SK-N-SH treated with all-trans-retinoic acid at 6 μM for 48 hours (cell line): ENCODE measurements at regions not wholly inside any gene's neighbourhood (a gene's known extent, or its start where the extent isn't known, plus 50 kb on each side); places are given as distances from the start of the nearest gene placed in this dataset.

Source experiments
- ATAC-seq: fragments of 200-7000 bp; cut with Tn5 transposase; 3 replicates; pipeline ENCODE4 v1.9.1; 2020; ENCODE audit warnings: mild to moderate bottlenecking, moderate library complexity
- ARNTL ChIP-seq: fragments of 450-650 bp; formaldehyde crosslinking; IDR thresholded peaks from 2 replicates; pipeline ENCODE4 v1.5.0; 2020; ENCODE audit warnings: low read depth, mild to moderate bottlenecking, moderate library complexity, borderline replicate concordance
- BACH2 ChIP-seq: fragments of 250-450 bp; sonication (Bioruptor Pico); IDR thresholded peaks from 2 replicates; pipeline ENCODE4 v1.9.0; 2021; ENCODE audit warnings: mild to moderate bottlenecking, borderline replicate concordance
- CREB5 ChIP-seq: fragments of 250-450 bp; sonication (Bioruptor Pico); IDR thresholded peaks from 2 replicates; pipeline ENCODE4 v1.5.1; 2020; ENCODE audit warnings: low read depth, mild to moderate bottlenecking, moderate library complexity
- CSDC2 ChIP-seq: fragments of 250-450 bp; sonication (Bioruptor Pico); IDR thresholded peaks from 2 replicates; pipeline ENCODE4 v1.5.0; 2020; ENCODE audit warnings: mild to moderate bottlenecking, moderate library complexity
- CSRNP3 ChIP-seq: fragments of 250-450 bp; sonication (Bioruptor Pico); IDR thresholded peaks from 2 replicates; pipeline ENCODE4 v1.5.1; 2021; ENCODE audit warnings: mild to moderate bottlenecking, moderate library complexity
- ESRRG ChIP-seq: fragments of 250-450 bp; sonication (Bioruptor Pico); IDR thresholded peaks from 2 replicates; pipeline ENCODE4 v1.6.1; 2021; ENCODE audit warnings: mild to moderate bottlenecking
- OSR1 ChIP-seq: fragments of 250-450 bp; sonication (Bioruptor Pico); IDR thresholded peaks from 2 replicates; pipeline ENCODE4 v1.8.0; 2022; ENCODE audit warnings: moderate library complexity, mild to moderate bottlenecking, inconsistent platforms
- PATZ1 ChIP-seq: fragments of 250-450 bp; sonication (Bioruptor Pico); IDR thresholded peaks from 2 replicates; pipeline ENCODE4 v1.8.0; 2020; ENCODE audit warnings: mild to moderate bottlenecking, moderate library complexity, borderline replicate concordance
- POU6F1 ChIP-seq: fragments of 250-450 bp; sonication (Bioruptor Pico); IDR thresholded peaks from 2 replicates; pipeline ENCODE4 v1.8.0; 2021; ENCODE audit warnings: low read depth, mild to moderate bottlenecking, moderate library complexity, borderline replicate concordance
- PPARA ChIP-seq: fragments of 250-450 bp; sonication (Bioruptor Pico); IDR thresholded peaks from 2 replicates; pipeline ENCODE4 v1.5.0; 2020; ENCODE audit warnings: mild to moderate bottlenecking, borderline replicate concordance
- RARB ChIP-seq: fragments of 250-450 bp; sonication (Bioruptor Pico); IDR thresholded peaks from 2 replicates; pipeline ENCODE4 v1.8.0; 2021; ENCODE audit warnings: mild to moderate bottlenecking, moderate library complexity
- SNAI2 ChIP-seq: fragments of 250-450 bp; sonication (Bioruptor Pico); IDR thresholded peaks from 2 replicates; pipeline ENCODE4 v1.5.0; 2020; ENCODE audit warnings: mild to moderate bottlenecking, moderate library complexity
- TCF4 ChIP-seq: fragments of 250-450 bp; sonication (Bioruptor Pico); IDR thresholded peaks from 2 replicates; pipeline ENCODE4 v1.8.0; 2021; ENCODE audit warnings: mild to moderate bottlenecking, moderate library complexity, borderline replicate concordance
- TOX ChIP-seq: fragments of 250-450 bp; sonication (Bioruptor Pico); IDR thresholded peaks from 2 replicates; pipeline ENCODE4 v1.8.0; 2021; ENCODE audit warnings: mild to moderate bottlenecking, moderate library complexity, borderline replicate concordance
- TSHZ2 ChIP-seq: fragments of 250-450 bp; sonication (Bioruptor Pico); IDR thresholded peaks from 2 replicates; pipeline ENCODE4 v1.5.0; 2020; ENCODE audit warnings: mild to moderate bottlenecking, moderate library complexity
- ZC3H10 ChIP-seq: fragments of 250-450 bp; sonication (Bioruptor Pico); IDR thresholded peaks from 2 replicates; pipeline ENCODE4 v1.5.1; 2021; ENCODE audit warnings: mild to moderate bottlenecking, moderate library complexity
- ZFP30 ChIP-seq: fragments of 450-650 bp; formaldehyde crosslinking; IDR thresholded peaks from 2 replicates; pipeline ENCODE4 v1.5.0; 2022; ENCODE audit warnings: mild to moderate bottlenecking, moderate library complexity
- ZNF565 ChIP-seq: fragments of 450-650 bp; formaldehyde crosslinking; conservative IDR thresholded peaks from 2 replicates; pipeline ENCODE4 v1.5.0; 2020; ENCODE audit warnings: low read depth, mild to moderate bottlenecking, moderate library complexity
- ZNF70 ChIP-seq: fragments of 450-650 bp; formaldehyde crosslinking; IDR thresholded peaks from 2 replicates; pipeline ENCODE4 v1.5.0; 2020; ENCODE audit warnings: mild to moderate bottlenecking, moderate library complexity
- ZNF8 ChIP-seq: fragments of 450-650 bp; formaldehyde crosslinking; IDR thresholded peaks from 2 replicates; pipeline ENCODE4 v1.5.0; 2020; ENCODE audit warnings: mild to moderate bottlenecking, moderate library complexity

GRCh38 chr15:75126864-75127580 lies 74.7 kb upstream of the C15orf39 start:
- TF ChIP-seq ZNF70 (CRISPR knock-in tag) (no peak), PPARA (CRISPR knock-in tag) (no peak), ZNF565 (no peak)
- ATAC-seq = no peak

GRCh38 chr15:75129788-75130187 lies 71.9 kb upstream of the C15orf39 start:
- ATAC-seq = no peak
- no peak for TF ChIP-seq ARNTL
- no peak for TF ChIP-seq TOX (CRISPR knock-in tag)
- TF ChIP-seq RARB = no peak
- TF ChIP-seq CREB5 = no peak
- TF ChIP-seq ZNF565 = no peak
- no peak for TF ChIP-seq PATZ1 (CRISPR knock-in tag)
- no peak for TF ChIP-seq ZFP30 (CRISPR knock-in tag)
- TF ChIP-seq CSRNP3 (CRISPR knock-in tag) = no peak
- TF ChIP-seq TCF4 = no peak
- TF ChIP-seq ZNF8 (CRISPR knock-in tag) = no peak
- no peak for TF ChIP-seq SNAI2 (CRISPR knock-in tag)

- no peak for ATAC-seq
Observed at GRCh38 chr15:75131269-75131643, 70.4 kb upstream of the C15orf39 start.

More at GRCh38 chr15:75131269-75131643, 70.4 kb upstream of the C15orf39 start:
- TF ChIP-seq ESRRG = no peak
- TF ChIP-seq ZNF565 = no peak
- no peak for TF ChIP-seq ZC3H10 (CRISPR knock-in tag)
- TF ChIP-seq ARNTL = no peak
- TF ChIP-seq CREB5 = no peak
- no peak for TF ChIP-seq BACH2
- TF ChIP-seq TSHZ2 (CRISPR knock-in tag) = no peak
- no peak for TF ChIP-seq ZFP30 (CRISPR knock-in tag)
- TF ChIP-seq OSR1 (CRISPR knock-in tag) = no peak
- TF ChIP-seq ZNF8 (CRISPR knock-in tag) = no peak
- no peak for TF ChIP-seq ZNF70 (CRISPR knock-in tag)
- no peak for TF ChIP-seq CSDC2 (CRISPR knock-in tag)
- no peak for TF ChIP-seq POU6F1 (CRISPR knock-in tag)
- no peak for TF ChIP-seq CSRNP3 (CRISPR knock-in tag)
